Testis (tissue), 2 donors: ENCODE measurements at regions not wholly inside any gene's neighbourhood (a gene's known extent, or its start where the extent isn't known, plus 50 kb on each side); places are given as distances from the start of the nearest gene placed in this dataset.

Source experiments
- DNase-seq: peaks from one replicate; pipeline ENCODE4 v3.0.0-alpha.2; 2019
- H3K27ac ChIP-seq, 2 donors: fragments of 200-600 bp; sonication (generic); one replicate each; pipeline ENCODE4 v1.5.1; 2019
- H3K27me3 ChIP-seq: fragments of 200-600 bp; sonication (generic); one replicate; pipeline ENCODE4 v1.5.1; 2019
- H3K36me3 ChIP-seq: fragments of 200-600 bp; sonication (generic); one replicate; pipeline ENCODE4 v1.5.1; 2017; ENCODE audit warnings: low read depth; ENCODE audit errors: missing control alignments
- H3K4me1 ChIP-seq: fragments of 200-600 bp; sonication (generic); one replicate; pipeline ENCODE4 v1.5.1; 2019
- H3K4me3 ChIP-seq, 2 donors: fragments of 200-600 bp; sonication (generic); one replicate each; pipeline ENCODE4 v1.5.1; 2017 to 2019
- H3K9me3 ChIP-seq: fragments of 200-600 bp; sonication (generic); one replicate; pipeline ENCODE4 v1.5.1; 2017
- CTCF ChIP-seq, 3 experiments: fragments of 450-650 bp in 2 of 3; fragments of 200-600 bp in 1 of 3; sonication (generic) in 1 of 3; IDR thresholded peaks; one replicate each; pipeline ENCODE4 v1.5.1; 2016 to 2019; ENCODE audit warnings: antibody characterized with exemption in 3 of 3, mild to moderate bottlenecking in 2 of 3, moderate library complexity in 1 of 3
- POLR2A ChIP-seq: fragments of 450-650 bp; IDR thresholded peaks from one replicate; pipeline ENCODE4 v1.6.1; 2017; ENCODE audit warnings: antibody characterized with exemption, mild to moderate bottlenecking, moderate library complexity
- WGBS, 2 donors: methylation state at CpG; one replicate each; pipeline ENCODE4 v1.1.5; 2018; 5-methylcytosine and 5-hydroxymethylcytosine counted together
- intact Hi-C: fragments of 100-400 bp; cut with DNase I; formaldehyde crosslinking; loops from one replicate; pipeline ENCODE4 v1.15.1; 2023; ENCODE audit warnings: low total_unique reads

- 81 to 84% methylated on average over 8 of the region's 8 CpGs for WGBS, 2 donors
- no peak for DNase-seq
- H3K36me3 ChIP-seq, result no peaks in the 10 kb centered on the region
- no peak overlapping the region for H3K27ac ChIP-seq
- no peak overlapping the region for H3K4me3 ChIP-seq
- H3K4me1 ChIP-seq, result no peaks in the 10 kb centered on the region
- H3K27me3 ChIP-seq, result no peaks in the 10 kb centered on the region
- TF ChIP-seq CTCF (IDR thresholded peaks at IDR 0.05) (no peak), POLR2A (no peak)
- H3K9me3 ChIP-seq, result no peaks in the 10 kb centered on the region
- intact Hi-C loops, result no loop called here
Observed at GRCh38 chr5:9920697-9921096, 290.5 kb upstream of the TAS2R1 start.

GRCh38 chr5:9919306-9920030, 289.3 kb upstream of the TAS2R1 start:
- DNase-seq, result no peak
- intact Hi-C loops, result no loop called here
- H3K4me1 ChIP-seq, result no peaks in the 10 kb centered on the region
- H3K36me3 ChIP-seq, result no peaks in the 10 kb centered on the region
- H3K27me3 ChIP-seq, result no peaks in the 10 kb centered on the region
- TF ChIP-seq CTCF (IDR thresholded peaks at IDR 0.05) (no peak), POLR2A (no peak)
- H3K9me3 ChIP-seq, result no peaks in the 10 kb centered on the region
- 72 to 73% methylated on average over 11 of the region's 11 CpGs for WGBS, 2 donors
- H3K4me3 ChIP-seq, result no peak overlapping the region
- H3K27ac ChIP-seq, result no peak overlapping the region

- intact Hi-C loops, result no loop called here
- DNase-seq, result no peak
- Histone ChIP-seq H3K4me3 (no peak overlapping the region), H3K27me3 (no peaks in the 10 kb centered on the region), H3K27ac (no peak overlapping the region), H3K4me1 (no peaks in the 10 kb centered on the region), H3K36me3 (no peaks in the 10 kb centered on the region), H3K9me3 (no peaks in the 10 kb centered on the region)
- 64% methylated on average over 1 of the region's 1 CpG for WGBS, 2 donors
- TF ChIP-seq CTCF (IDR thresholded peaks at IDR 0.05) (no peak), POLR2A (no peak)
Observed at GRCh38 chr5:9905661-9906060, 275.5 kb upstream of the TAS2R1 start.

GRCh38 chr5:9903801-9904200, 273.6 kb upstream of the TAS2R1 start:
- Histone ChIP-seq H3K27me3 (no peaks in the 10 kb centered on the region), H3K4me1 (no peaks in the 10 kb centered on the region), H3K4me3 (no peak overlapping the region), H3K36me3 (no peaks in the 10 kb centered on the region), H3K9me3 (no peaks in the 10 kb centered on the region), H3K27ac (no peak overlapping the region)
- TF ChIP-seq POLR2A (no peak), CTCF (IDR thresholded peaks at IDR 0.05) (no peak)
- DNase-seq, result no peak
- intact Hi-C loops, result no loop called here

GRCh38 chr5:9898319-9898718, 268.2 kb upstream of the TAS2R1 start:
- Histone ChIP-seq H3K27ac (no peak overlapping the region), H3K27me3 (no peaks in the 10 kb centered on the region), H3K36me3 (no peaks in the 10 kb centered on the region), H3K9me3 (no peaks in the 10 kb centered on the region), H3K4me3 (no peak overlapping the region), H3K4me1 (no peaks in the 10 kb centered on the region)
- peak in 1 of 3 experiments; percentile 12 for TF ChIP-seq CTCF (IDR thresholded peaks at IDR 0.05)
- no peak for TF ChIP-seq POLR2A
- WGBS, 2 donors, result 31 to 59% methylated on average over 4 of the region's 4 CpGs
- DNase-seq, result peak; percentile 63
- intact Hi-C loops, result no loop called here
